Activated CD4-positive, alpha-beta T cell treated with anti-CD3 and anti-CD28 coated beads, Interleukin-2, amount 50 U/mL, for 1 hour (primary cell): ENCODE measurements at regions not wholly inside any gene's neighbourhood (a gene's known extent, or its start where the extent isn't known, plus 50 kb on each side); places are given as distances from the start of the nearest gene placed in this dataset.

Experiments used
- DNase-seq: peaks from one replicate; pipeline ENCODE4 v3.0.0-alpha.2; 2020

GRCh38 chr3:150264561-150265279 is 143.4 kb upstream of the TSC22D2 start:
- no peak for DNase-seq

- no peak for DNase-seq
Observed at GRCh38 chr3:150261958-150262357, 146.1 kb upstream of the TSC22D2 start.

- DNase-seq = no peak
Observed at GRCh38 chr3:150261418-150261817, 146.7 kb upstream of the TSC22D2 start.

- no peak for DNase-seq
Observed at GRCh38 chr3:150260398-150260710, 147.7 kb upstream of the TSC22D2 start.

GRCh38 chr3:150259526-150260397 is 148.3 kb upstream of the TSC22D2 start:
- no peak for DNase-seq

GRCh38 chr3:150256782-150257181 is 151.3 kb upstream of the TSC22D2 start:
- DNase-seq = no peak

GRCh38 chr3:150256318-150256717 is 151.8 kb upstream of the TSC22D2 start:
- DNase-seq = no peak

GRCh38 chr3:150255826-150256225 is 152.3 kb upstream of the TSC22D2 start:
- no peak for DNase-seq

GRCh38 chr3:150255413-150255812 is 152.7 kb upstream of the TSC22D2 start:
- no peak for DNase-seq

GRCh38 chr3:150254309-150254708 is 153.8 kb upstream of the TSC22D2 start:
- DNase-seq = no peak

GRCh38 chr3:150253622-150254021 is 154.5 kb upstream of the TSC22D2 start:
- no peak for DNase-seq

GRCh38 chr3:150252462-150252861 is 155.6 kb upstream of the TSC22D2 start:
- DNase-seq = no peak

- no peak for DNase-seq
Observed at GRCh38 chr3:150251187-150252062, 156.7 kb upstream of the TSC22D2 start.

GRCh38 chr3:150249779-150250470 is 158.2 kb upstream of the TSC22D2 start:
- DNase-seq = no peak

GRCh38 chr3:150248888-150249681 is 159.0 kb upstream of the TSC22D2 start:
- no peak for DNase-seq

GRCh38 chr3:150248116-150248887 is 159.8 kb upstream of the TSC22D2 start:
- no peak for DNase-seq

- no peak for DNase-seq
Observed at GRCh38 chr3:150247441-150247840, 160.7 kb upstream of the TSC22D2 start.

- no peak for DNase-seq
Observed at GRCh38 chr3:150243466-150243865, 164.6 kb upstream of the TSC22D2 start.

- DNase-seq = no peak
Observed at GRCh38 chr3:150242220-150242936, 165.7 kb upstream of the TSC22D2 start.

- no peak for DNase-seq
Observed at GRCh38 chr3:150240891-150241290, 167.2 kb upstream of the TSC22D2 start.
